ENCODE measurements at regions not wholly inside any gene's neighbourhood (a gene's known extent, or its start where the extent isn't known, plus 50 kb on each side); places are given as distances from the start of the nearest gene placed in this dataset.

GRCh38 chr4:42330002-42330592 is 67.2 kb upstream of the SHISA3 start:
- no peaks in the 10 kb centered on the region for H3K36me3 ChIP-seq (ENCODE audit: control insufficient read depth in 1 of 2, insufficient read depth in 2 of 2, low read length in 2 of 2)
- H3K4me2 ChIP-seq (ENCODE audit: low read length), result no peak overlapping the region
- no peaks in the 10 kb centered on the region for H3K9me3 ChIP-seq (ENCODE audit: control insufficient read depth in 1 of 2, insufficient read depth in 1 of 2, low read depth in 1 of 2, low read length in 2 of 2)
- no peak for ATAC-seq
- H3K4me1 ChIP-seq (ENCODE audit: control insufficient read depth in 1 of 2, insufficient read depth in 2 of 2, low read length in 2 of 2), result peaks cover 4 to 11% of the 10 kb centered on the region in 2 experiments
- intact Hi-C loops (cut with micrococcal nuclease), result no loop called here
- no peaks in the 10 kb centered on the region for H4K20me1 ChIP-seq (ENCODE audit: insufficient read depth)
- no peak overlapping the region for H3K4me3 ChIP-seq (replicated peaks in 1 of 2; ENCODE audit: low read depth in 1 of 2, low read length in 2 of 2)
- ChIA-PET CTCF (interaction anchor here (0.6 kb wide), 1 partner anchor 1116 kb away, joined by 3 read pairs; the partner anchor contains the start of gene APBB2), POLR2A (no interaction called here), RAD21 (ENCODE audit: low non-redundant PET in 1 of 2, low total read pairs in 2 of 2, uncharacterized antibody in 2 of 2, unreplicated experiment in 2 of 2) (no interaction called here)
- H3K9me2 ChIP-seq (ENCODE audit: insufficient read depth), result no peaks in the 10 kb centered on the region
- H3K79me2 ChIP-seq (ENCODE audit: insufficient read depth, low read length), result no peaks in the 10 kb centered on the region
- no peak overlapping the region for H3K27ac ChIP-seq (ENCODE audit: low read depth, low read length)
- DNase-seq (ENCODE audit: low read depth, low spot score), result no peak
- H2AFZ ChIP-seq (ENCODE audit: low read depth, low read length, poor library complexity, severe bottlenecking), result no peak overlapping the region
- H3K9ac ChIP-seq (ENCODE audit: low read length), result no peak overlapping the region
- BruUV-seq (replicated peaks), result no TSS peak
- H3K27me3 ChIP-seq (ENCODE audit: insufficient read depth, low read length), result no peaks in the 10 kb centered on the region
- no peak for TF ChIP-seq EGR1 (IDR thresholded peaks at IDR 0.05; ENCODE audit: low read depth)
- TF ChIP-seq, protein P1, sequence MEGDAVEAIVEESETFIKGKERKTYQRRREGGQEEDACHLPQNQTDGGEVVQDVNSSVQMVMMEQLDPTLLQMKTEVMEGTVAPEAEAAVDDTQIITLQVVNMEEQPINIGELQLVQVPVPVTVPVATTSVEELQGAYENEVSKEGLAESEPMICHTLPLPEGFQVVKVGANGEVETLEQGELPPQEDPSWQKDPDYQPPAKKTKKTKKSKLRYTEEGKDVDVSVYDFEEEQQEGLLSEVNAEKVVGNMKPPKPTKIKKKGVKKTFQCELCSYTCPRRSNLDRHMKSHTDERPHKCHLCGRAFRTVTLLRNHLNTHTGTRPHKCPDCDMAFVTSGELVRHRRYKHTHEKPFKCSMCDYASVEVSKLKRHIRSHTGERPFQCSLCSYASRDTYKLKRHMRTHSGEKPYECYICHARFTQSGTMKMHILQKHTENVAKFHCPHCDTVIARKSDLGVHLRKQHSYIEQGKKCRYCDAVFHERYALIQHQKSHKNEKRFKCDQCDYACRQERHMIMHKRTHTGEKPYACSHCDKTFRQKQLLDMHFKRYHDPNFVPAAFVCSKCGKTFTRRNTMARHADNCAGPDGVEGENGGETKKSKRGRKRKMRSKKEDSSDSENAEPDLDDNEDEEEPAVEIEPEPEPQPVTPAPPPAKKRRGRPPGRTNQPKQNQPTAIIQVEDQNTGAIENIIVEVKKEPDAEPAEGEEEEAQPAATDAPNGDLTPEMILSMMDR (IDR thresholded peaks at IDR 0.05 in 2 of 3, conservative IDR thresholded peaks at IDR 0.05 in 1 of 3; ENCODE audit: borderline replicate concordance in 1 of 3, insufficient read depth in 1 of 3, low read depth in 2 of 3, low read length in 2 of 3), result no peak
- TF ChIP-seq FOSL1 (IDR thresholded peaks at IDR 0.05; ENCODE audit: low read depth), result no peak
- no peak for TF ChIP-seq EZH2phosphoT487 (IDR thresholded peaks at IDR 0.05; ENCODE audit: borderline replicate concordance)
- TF ChIP-seq CEBPB (IDR thresholded peaks at IDR 0.05; ENCODE audit: low read depth), result no peak
- TF ChIP-seq SP1 (IDR thresholded peaks at IDR 0.05; ENCODE audit: low read depth), result no peak
- TF ChIP-seq, protein P2, sequence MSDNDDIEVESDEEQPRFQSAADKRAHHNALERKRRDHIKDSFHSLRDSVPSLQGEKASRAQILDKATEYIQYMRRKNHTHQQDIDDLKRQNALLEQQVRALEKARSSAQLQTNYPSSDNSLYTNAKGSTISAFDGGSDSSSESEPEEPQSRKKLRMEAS (IDR thresholded peaks at IDR 0.05), result no peak
- TF ChIP-seq SIN3A (IDR thresholded peaks at IDR 0.05; ENCODE audit: low read depth), result no peak
- TF ChIP-seq TCF7L2 (IDR thresholded peaks at IDR 0.05; ENCODE audit: borderline replicate concordance, extremely low read depth, insufficient read depth, insufficient read length), result no peak
- no peak for TF ChIP-seq ZFX (IDR thresholded peaks at IDR 0.05)
- no peak for TF ChIP-seq POLR2A (IDR thresholded peaks at IDR 0.05; ENCODE audit: borderline replicate concordance, extremely low read depth, insufficient read depth, insufficient read length)
- TF ChIP-seq SRF (IDR thresholded peaks at IDR 0.05; ENCODE audit: low read depth), result no peak
- TF ChIP-seq JUND (IDR thresholded peaks at IDR 0.05), result no peak
- TF ChIP-seq, protein P3, sequence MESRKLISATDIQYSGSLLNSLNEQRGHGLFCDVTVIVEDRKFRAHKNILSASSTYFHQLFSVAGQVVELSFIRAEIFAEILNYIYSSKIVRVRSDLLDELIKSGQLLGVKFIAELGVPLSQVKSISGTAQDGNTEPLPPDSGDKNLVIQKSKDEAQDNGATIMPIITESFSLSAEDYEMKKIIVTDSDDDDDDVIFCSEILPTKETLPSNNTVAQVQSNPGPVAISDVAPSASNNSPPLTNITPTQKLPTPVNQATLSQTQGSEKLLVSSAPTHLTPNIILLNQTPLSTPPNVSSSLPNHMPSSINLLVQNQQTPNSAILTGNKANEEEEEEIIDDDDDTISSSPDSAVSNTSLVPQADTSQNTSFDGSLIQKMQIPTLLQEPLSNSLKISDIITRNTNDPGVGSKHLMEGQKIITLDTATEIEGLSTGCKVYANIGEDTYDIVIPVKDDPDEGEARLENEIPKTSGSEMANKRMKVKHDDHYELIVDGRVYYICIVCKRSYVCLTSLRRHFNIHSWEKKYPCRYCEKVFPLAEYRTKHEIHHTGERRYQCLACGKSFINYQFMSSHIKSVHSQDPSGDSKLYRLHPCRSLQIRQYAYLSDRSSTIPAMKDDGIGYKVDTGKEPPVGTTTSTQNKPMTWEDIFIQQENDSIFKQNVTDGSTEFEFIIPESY (IDR thresholded peaks at IDR 0.05; ENCODE audit: extremely low read depth, insufficient replicate concordance, low read length), result no peak
- TF ChIP-seq REST (IDR thresholded peaks at IDR 0.05; ENCODE audit: low read depth), result no peak
- TF ChIP-seq ZNF274 (IDR thresholded peaks at IDR 0.05; ENCODE audit: low read depth, low read length), result no peak
- no peak for TF ChIP-seq CBX3 (IDR thresholded peaks at IDR 0.05; ENCODE audit: low read depth)

All from HCT116 (cell line).